Caco-2 (cell line): ENCODE measurements at regions not wholly inside any gene's neighbourhood (a gene's known extent, or its start where the extent isn't known, plus 50 kb on each side); places are given as distances from the start of the nearest gene placed in this dataset.

Experiments used
- BruUV-seq: library from RNA; stranded (reverse); fragments of 400-500 nt; replicated peaks from 2 replicates; lab custom pipeline; 2021; lab: Mats Ljungman, UMichigan
- CTCF ChIA-PET: fragments of 300-600 bp; sonication (Branson Sonifier 250); formaldehyde crosslinking; loops from one replicate; lab custom pipeline; 2022; ENCODE audit warnings: antibody characterized with exemption; lab: Charles Lee
- POLR2A ChIA-PET: fragments of 300-600 bp; sonication (Branson Sonifier 250); formaldehyde crosslinking; loops from one replicate; lab custom pipeline; 2022; ENCODE audit warnings: antibody characterized with exemption; lab: Charles Lee
- DNase-seq, 2 experiments: peaks; one replicate each; pipeline versions ENCODE4 v3.0.0 to v3.0.0-alpha.2; 2020 to 2022
- H3K27me3 ChIP-seq: replicated peaks from 2 replicates; pipeline ENCODE4 v1.6.0; 2011; ENCODE audit warnings: low read length; ENCODE audit not compliant: control insufficient read depth, insufficient read depth
- H3K36me3 ChIP-seq: 2 replicates; pipeline ENCODE4 v1.5.1; 2011; ENCODE audit warnings: low read length; ENCODE audit not compliant: control insufficient read depth, insufficient read depth
- H3K4me1 ChIP-seq: fragments of 250-450 bp; sonication (Bioruptor Pico); 2 replicates; pipeline ENCODE4 v1.5.1; 2020; ENCODE audit warnings: mild to moderate bottlenecking
- H3K4me3 ChIP-seq: 2 replicates; pipeline ENCODE4 v1.5.1; 2011; ENCODE audit warnings: low read depth, mild to moderate bottlenecking, control low read depth, low read length
- H3K9me3 ChIP-seq: fragments of 250-450 bp; sonication (Bioruptor Pico); 2 replicates; pipeline ENCODE4 v1.5.1; 2020; ENCODE audit warnings: mild to moderate bottlenecking, moderate library complexity
- H3K27ac Mint-ChIP-seq: one replicate; pipeline ENCODE4 v1.8.0; 2022; ENCODE audit warnings: mixed read lengths; ENCODE audit not compliant: unreplicated experiment
- H3K27me3 Mint-ChIP-seq: one replicate; pipeline ENCODE4 v1.8.0; 2022; ENCODE audit warnings: mixed read lengths; ENCODE audit not compliant: insufficient read depth, unreplicated experiment
- H3K36me3 Mint-ChIP-seq: one replicate; pipeline ENCODE4 v1.8.0; 2022; ENCODE audit warnings: mild to moderate bottlenecking, mixed read lengths; ENCODE audit not compliant: insufficient read depth, unreplicated experiment
- H3K4me1 Mint-ChIP-seq: one replicate; pipeline ENCODE4 v1.8.0; 2022; ENCODE audit warnings: low read depth, mixed read lengths; ENCODE audit not compliant: unreplicated experiment
- H3K4me3 Mint-ChIP-seq: one replicate; pipeline ENCODE4 v1.8.0; 2022; ENCODE audit warnings: mild to moderate bottlenecking, moderate library complexity, mixed read lengths; ENCODE audit not compliant: unreplicated experiment
- H3K9me3 Mint-ChIP-seq: one replicate; pipeline ENCODE4 v1.8.0; 2022; ENCODE audit warnings: mixed read lengths; ENCODE audit not compliant: unreplicated experiment
- intact Hi-C: fragments of 100-400 bp; cut with micrococcal nuclease; formaldehyde crosslinking; loops from one replicate; pipeline ENCODE4 v1.10.0; 2022; ENCODE audit not compliant: unreplicated experiment
- TF ChIP-seq, protein P1 (sequence below), 2 experiments: fragments of 200-600 bp in 1 of 2; IDR thresholded peaks; 1 replicate in 1 of 2; 2 replicates in 1 of 2; pipeline versions ENCODE4 v1.5.1 to v1.8.0; 2011 to 2022; ENCODE audit warnings: antibody characterized with exemption in 1 of 2, control low read depth in 1 of 2, inconsistent platforms in 1 of 2, low read depth in 1 of 2, low read length in 1 of 2, mild to moderate bottlenecking in 1 of 2, moderate library complexity in 1 of 2; ENCODE audit not compliant: insufficient read depth in 1 of 2, severe bottlenecking in 1 of 2, unreplicated experiment in 1 of 2

DNA sequence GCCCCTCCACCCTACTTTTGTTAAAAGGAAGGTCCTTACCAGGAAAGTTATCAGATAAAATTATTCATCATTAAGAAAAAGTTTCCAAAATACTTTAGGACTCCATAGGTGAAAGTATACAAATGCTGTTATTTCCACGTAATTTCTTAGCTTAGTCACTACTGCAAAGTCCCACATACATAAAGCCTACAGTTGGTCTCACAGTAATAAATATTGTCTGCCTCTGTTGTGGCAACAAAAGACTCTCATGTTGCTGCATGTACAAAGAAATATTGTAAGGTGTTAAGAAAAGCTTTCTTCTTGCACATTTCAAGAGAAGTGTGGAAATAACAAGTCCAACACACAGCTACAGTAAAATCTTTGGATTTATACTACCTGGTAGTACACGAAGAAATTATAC is 102.4 kb upstream of the DST start:
- ChIA-PET CTCF (interaction anchor here (1.2 to 1.3 kb wide), 2 partner anchors 35 to 106 kb away, joined by 3 read pairs; no protein-coding TSS in a partner anchor), POLR2A (no interaction called here)
- H3K4me3 ChIP-seq = no peak overlapping the region
- Mint-ChIP-seq H3K4me1 (peaks cover 48% of the 10 kb centered on the region), H3K4me3 (no peak overlapping the region), H3K9me3 (no peaks in the 10 kb centered on the region), H3K27me3 (no peaks in the 10 kb centered on the region), H3K36me3 (no peaks in the 10 kb centered on the region), H3K27ac (no peak overlapping the region)
- H3K36me3 ChIP-seq = no peaks in the 10 kb centered on the region
- no peaks in the 10 kb centered on the region for H3K9me3 ChIP-seq
- no peak for DNase-seq
- intact Hi-C loops = no loop called here
- peaks cover 46% of the 10 kb centered on the region for H3K4me1 ChIP-seq
- no TSS peak for BruUV-seq
- H3K27me3 ChIP-seq = no peaks in the 10 kb centered on the region
- TF ChIP-seq, protein P1, sequence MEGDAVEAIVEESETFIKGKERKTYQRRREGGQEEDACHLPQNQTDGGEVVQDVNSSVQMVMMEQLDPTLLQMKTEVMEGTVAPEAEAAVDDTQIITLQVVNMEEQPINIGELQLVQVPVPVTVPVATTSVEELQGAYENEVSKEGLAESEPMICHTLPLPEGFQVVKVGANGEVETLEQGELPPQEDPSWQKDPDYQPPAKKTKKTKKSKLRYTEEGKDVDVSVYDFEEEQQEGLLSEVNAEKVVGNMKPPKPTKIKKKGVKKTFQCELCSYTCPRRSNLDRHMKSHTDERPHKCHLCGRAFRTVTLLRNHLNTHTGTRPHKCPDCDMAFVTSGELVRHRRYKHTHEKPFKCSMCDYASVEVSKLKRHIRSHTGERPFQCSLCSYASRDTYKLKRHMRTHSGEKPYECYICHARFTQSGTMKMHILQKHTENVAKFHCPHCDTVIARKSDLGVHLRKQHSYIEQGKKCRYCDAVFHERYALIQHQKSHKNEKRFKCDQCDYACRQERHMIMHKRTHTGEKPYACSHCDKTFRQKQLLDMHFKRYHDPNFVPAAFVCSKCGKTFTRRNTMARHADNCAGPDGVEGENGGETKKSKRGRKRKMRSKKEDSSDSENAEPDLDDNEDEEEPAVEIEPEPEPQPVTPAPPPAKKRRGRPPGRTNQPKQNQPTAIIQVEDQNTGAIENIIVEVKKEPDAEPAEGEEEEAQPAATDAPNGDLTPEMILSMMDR (IDR thresholded peaks at IDR 0.05; ENCODE audit: insufficient read depth in 1 of 2, low read depth in 1 of 2, low read length in 1 of 2, severe bottlenecking in 1 of 2, unreplicated experiment in 1 of 2) = no peak

GRCh38 chr6:56744528-56744927 is 101.8 kb upstream of the DST start:
- no peaks in the 10 kb centered on the region for H3K36me3 ChIP-seq
- Mint-ChIP-seq H3K27me3 (no peaks in the 10 kb centered on the region), H3K9me3 (no peaks in the 10 kb centered on the region), H3K4me1 (peaks cover 45% of the 10 kb centered on the region), H3K4me3 (no peak overlapping the region), H3K27ac (peak overlapping the region; percentile 16), H3K36me3 (no peaks in the 10 kb centered on the region)
- intact Hi-C loops = no loop called here
- POLR2A ChIA-PET = no interaction called here
- CTCF ChIA-PET = interaction anchor here (0.6 to 1.3 kb wide), 3 partner anchors 31 to 107 kb away, joined by 3 read pairs; no protein-coding TSS in a partner anchor
- no peaks in the 10 kb centered on the region for H3K9me3 ChIP-seq
- no peak overlapping the region for H3K4me3 ChIP-seq
- TF ChIP-seq, protein P1 (IDR thresholded peaks at IDR 0.05; ENCODE audit: insufficient read depth in 1 of 2, low read depth in 1 of 2, low read length in 1 of 2, severe bottlenecking in 1 of 2, unreplicated experiment in 1 of 2) = no peak
- H3K27me3 ChIP-seq = no peaks in the 10 kb centered on the region
- no TSS peak for BruUV-seq
- DNase-seq = no peak
- peaks cover 52% of the 10 kb centered on the region for H3K4me1 ChIP-seq

DNA sequence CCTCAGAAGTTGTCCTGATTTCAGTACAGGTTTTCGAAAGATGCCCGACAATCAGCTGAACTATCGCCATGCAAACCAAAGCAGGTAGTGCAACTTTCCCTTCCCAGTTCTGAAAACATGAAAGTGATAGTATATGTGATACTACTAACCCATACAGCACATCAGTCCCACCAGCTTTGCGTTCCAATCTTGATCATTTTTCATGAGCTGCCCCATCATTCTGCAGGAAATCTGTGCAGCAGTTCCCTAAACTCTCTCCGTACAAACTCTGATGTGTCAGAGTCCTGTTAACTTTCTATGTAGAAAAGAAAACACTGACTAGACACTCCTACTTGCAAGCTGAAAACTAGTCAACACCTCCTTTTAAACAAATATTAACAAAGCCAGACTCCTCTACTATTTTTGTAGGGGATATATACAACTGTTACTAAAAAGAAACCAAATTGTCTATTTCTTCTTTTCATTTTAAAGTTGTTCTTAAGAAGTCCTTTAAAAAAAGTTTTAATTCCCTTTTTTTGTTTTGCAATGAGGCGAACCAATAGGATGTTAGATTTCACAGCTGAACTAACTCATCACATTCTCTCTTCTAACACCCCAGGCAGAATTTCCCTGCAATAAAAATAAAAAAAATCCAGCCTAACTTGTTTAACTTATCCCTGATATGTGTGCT is 99.6 kb upstream of the DST start:
- Mint-ChIP-seq H3K4me1 (peaks cover 45% of the 10 kb centered on the region), H3K27me3 (no peaks in the 10 kb centered on the region), H3K9me3 (no peaks in the 10 kb centered on the region), H3K4me3 (peak overlapping the region; percentile 67), H3K27ac (peak overlapping the region; percentile 53), H3K36me3 (no peaks in the 10 kb centered on the region)
- CTCF ChIA-PET = no interaction called here
- Histone ChIP-seq H3K9me3 (no peaks in the 10 kb centered on the region), H3K4me1 (peaks cover 53% of the 10 kb centered on the region), H3K27me3 (no peaks in the 10 kb centered on the region), H3K36me3 (no peaks in the 10 kb centered on the region), H3K4me3 (peak overlapping the region; percentile 7)
- DNase-seq = no peak
- POLR2A ChIA-PET = interaction anchor here (0.5 kb wide), 1 partner anchor 9 kb away, joined by 3 read pairs; no protein-coding TSS in a partner anchor
- intact Hi-C loops = loop anchor here (1.0 kb wide), 2 partner anchors 15 to 33 kb away; no protein-coding TSS in a partner anchor
- no TSS peak for BruUV-seq
- TF ChIP-seq, protein P1 (IDR thresholded peaks at IDR 0.05; ENCODE audit: insufficient read depth in 1 of 2, low read depth in 1 of 2, low read length in 1 of 2, severe bottlenecking in 1 of 2, unreplicated experiment in 1 of 2) = no peak
